Stimulated activated CD8-positive, alpha-beta memory T cell treated with anti-CD3 and anti-CD28 coated beads, Interleukin-7, amount 100 ng/mL, for 1 hour (primary cell): ENCODE measurements at regions not wholly inside any gene's neighbourhood (a gene's known extent, or its start where the extent isn't known, plus 50 kb on each side); places are given as distances from the start of the nearest gene placed in this dataset.

Experiments used
- DNase-seq, 2 donors: peaks; one replicate each; pipeline ENCODE4 v3.0.0-alpha.2; 2020; ENCODE audit warnings: low read depth in 2 of 2

DNA sequence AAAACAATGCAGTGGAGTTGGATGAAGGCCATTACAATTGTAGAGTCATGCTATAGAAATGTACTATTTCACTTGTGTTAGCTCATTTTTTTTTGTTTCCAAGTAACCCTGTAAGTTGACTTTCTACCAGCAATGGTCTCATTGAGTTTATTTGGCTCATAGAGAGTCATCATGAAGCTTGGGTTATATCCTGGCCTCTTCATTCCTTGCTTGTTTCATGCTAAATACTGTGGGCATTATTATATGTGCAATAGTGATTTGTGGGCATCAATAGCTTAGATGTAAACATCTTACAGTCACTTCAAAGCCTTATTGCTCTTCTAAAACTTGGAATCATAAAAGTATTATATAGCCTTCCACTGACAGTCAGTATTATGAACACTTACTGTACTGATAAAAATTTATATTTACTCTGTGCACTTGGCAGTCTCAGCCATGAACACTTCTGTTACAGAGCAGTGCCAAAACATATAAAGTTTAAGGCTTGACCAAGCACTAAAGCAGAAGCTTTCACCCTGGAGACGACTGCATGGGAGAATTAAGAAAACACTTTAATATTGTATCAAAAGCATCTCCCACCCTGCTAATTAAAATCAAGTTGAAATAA is 751.2 kb downstream of the SATB2 start:
- DNase-seq = no peak

DNA sequence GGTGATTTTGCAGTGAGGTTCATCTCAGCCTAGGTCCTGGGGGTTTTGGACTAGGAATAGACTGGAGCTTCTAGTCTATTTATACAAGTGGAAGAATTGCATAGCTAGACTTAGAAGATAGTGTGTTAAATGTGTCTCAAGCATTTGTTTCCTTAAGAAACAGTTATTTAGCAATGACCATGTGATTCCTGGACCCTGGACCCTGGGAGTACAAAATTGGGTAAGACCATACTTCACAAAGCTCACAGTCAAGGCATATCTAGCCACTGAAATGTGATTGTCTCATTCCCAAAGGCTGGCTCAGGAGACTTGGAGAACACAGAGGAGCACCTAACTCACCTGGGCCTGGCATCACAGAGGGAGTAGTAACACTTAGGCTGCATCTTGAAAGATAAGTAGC is 754.5 kb downstream of the SATB2 start:
- DNase-seq = no peak

DNA sequence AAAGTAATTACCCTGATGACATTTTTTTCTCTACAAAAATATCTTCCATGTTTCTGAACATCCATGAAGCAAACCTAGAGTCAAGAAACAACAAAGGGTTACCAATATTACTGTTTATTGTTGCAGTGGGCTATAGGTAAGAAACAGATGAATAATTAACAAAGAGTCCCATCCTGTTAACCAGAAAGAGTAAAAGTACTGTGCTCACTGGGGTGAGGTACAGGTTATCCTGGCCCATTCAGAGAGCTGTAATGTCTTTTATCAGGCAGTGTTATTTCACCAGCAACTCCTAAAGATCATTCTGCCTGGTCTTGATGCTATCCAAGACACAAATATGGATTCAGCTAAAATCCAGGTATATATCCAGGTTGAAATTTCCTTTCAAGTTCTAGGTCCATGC is 754.9 kb downstream of the SATB2 start:
- no peak for DNase-seq

DNA sequence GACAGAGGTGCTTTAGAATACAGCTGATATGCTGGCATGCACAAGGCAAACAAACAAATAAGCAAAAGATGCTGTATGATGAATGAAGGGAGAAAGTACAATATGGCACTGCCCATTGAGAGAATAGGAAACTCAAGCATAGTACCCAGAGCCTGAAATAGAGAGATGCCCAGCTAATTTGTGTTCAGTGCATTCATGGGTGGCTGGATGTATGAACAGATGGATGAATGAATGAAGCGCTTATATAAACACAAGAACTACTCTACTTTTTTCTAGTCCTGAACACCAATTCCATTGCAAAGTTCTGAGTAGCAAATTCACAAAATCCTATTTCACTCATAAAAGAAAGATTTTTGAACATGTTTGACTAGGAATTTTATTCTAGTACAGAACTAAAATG is 756.3 kb downstream of the SATB2 start:
- DNase-seq = no peak

DNA sequence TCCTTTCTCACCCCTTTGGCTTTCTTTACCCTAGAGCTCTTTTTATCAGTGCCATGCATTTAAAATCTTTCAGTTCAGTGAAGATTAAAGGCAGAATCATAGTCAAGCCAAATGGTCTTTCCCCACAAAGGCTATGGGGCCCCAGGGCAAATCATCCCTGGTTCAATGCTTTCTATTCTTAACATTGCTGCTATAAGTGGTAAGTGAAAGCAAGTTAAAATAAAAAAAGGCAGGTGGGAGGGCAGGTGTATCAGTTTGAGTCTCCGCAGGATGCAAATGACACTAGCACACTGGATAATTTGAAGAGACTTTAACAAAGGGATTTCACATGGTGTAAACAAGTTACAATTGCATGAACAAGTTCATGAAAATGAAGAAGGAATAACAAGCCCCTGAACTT is 757.4 kb downstream of the SATB2 start:
- no peak for DNase-seq

DNA sequence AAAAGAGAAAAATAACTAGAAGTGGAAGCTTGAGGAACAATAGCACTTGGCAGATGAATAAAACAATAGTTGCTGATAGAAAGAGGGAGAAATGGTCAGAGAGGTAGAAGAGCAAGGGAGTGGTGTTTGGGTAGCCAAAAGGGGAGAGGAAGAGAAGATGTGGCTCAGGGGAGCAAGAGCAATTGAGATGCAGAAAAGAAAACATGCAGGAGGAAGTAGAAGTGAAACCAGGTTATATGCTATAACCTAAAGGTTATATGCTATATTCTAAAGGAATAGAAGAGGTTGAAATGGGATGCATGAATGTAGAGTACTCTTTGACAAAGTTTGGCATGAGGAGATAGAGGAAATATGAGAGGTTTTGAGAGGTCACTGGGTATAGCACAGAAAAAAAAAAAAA is 759.5 kb downstream of the SATB2 start:
- DNase-seq = no peak

DNA sequence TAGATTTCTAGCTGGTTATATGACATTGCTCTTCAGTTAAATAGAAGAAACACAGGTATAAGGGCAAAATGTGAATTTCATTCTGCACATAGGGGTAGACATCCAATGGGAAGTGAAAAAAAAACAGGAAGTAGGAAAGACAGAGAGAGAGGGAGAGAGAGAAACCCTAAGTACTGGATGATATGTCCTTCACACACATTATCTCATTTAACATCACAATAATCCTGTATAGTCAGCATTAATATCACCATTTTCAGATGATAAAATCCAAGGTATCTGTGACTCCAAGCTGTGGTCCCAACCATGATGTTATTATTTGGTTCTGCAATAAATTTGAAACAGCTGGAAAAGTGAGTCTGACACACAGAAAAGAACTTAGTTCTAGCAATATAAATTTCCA is 759.9 kb downstream of the SATB2 start:
- no peak for DNase-seq

DNA sequence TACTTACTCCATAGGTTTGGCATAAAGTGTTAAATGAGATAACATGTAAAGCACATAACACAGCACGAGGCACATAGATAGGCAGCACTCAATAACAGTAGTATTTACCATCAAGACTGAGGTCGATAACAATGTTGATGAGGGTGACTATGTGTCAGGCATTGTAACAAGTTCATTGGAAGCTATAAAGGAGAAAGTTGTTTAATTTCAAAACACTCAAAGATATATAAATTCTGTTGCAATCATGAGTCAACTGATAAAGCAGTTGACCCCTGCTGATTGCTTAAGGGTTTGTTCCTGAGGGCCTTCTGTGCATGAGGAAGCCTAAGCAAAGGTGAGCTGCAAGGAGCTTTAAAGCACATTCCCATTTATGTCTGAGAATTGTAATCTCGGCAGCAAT is 760.5 kb downstream of the SATB2 start:
- no peak for DNase-seq

DNA sequence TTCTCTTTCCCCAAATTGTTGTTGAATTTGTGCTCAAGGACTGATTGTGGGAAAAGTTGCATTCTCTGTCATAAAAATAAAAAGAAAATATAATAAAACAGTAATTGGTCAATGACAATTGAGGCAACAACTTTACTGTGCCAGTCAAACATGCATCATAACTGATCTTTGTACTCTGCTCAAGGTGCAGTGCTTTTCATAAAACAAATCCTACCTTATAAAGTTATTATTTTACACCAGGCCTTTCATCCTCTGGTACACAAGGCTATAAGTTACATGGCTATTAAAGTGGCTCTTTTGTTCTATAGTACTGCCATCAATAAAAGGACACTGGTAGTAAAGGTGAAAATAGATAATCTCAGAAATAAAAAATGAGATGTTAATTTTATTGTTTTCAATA is 761.9 kb downstream of the SATB2 start:
- no peak for DNase-seq

DNA sequence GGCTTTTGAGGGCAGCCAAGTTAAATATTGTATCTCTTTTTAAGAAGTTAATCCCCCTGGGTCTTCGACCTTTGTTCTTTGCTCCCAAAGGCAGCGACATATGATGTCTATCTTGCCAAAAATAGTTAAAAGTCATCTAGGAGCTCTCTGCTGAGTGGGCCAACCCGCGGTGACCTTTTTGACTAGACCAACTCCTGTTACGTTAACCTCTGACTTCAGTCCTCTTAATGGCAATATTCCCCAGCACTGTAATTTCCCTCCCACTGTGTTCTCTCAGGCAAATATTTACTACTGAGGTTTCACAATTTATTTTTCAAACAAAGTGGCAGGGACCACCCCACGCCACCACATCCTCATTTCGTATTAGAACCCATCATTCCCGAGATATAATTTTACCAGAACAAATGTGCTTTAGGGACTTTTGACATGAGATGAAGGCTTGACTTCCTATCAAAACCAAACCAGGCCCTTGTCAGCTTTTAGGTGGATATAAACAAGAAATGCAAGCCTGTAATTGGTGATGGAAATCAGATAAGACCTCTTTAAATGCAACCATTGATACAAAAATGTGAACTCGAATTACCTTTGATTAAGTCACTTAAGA is 764.7 kb downstream of the SATB2 start:
- no peak for DNase-seq

DNA sequence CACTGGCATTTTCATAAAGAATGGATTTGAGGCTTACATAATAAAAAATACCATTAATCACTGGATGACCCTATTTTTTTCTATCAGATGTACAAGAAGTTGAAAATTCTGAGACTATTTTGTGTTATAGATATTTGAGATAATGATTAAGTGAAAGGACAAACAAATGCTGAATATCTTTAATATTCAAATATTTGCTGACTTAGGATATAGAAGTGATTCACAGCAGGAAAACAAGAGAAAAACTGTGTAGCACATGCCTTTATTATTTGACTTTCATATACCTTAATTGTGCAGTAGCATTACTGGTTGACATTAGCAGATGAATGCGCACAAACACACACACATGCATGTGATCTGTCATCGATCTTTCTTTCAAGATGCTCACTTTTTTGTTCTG is 766.5 kb downstream of the SATB2 start:
- no peak for DNase-seq

DNA sequence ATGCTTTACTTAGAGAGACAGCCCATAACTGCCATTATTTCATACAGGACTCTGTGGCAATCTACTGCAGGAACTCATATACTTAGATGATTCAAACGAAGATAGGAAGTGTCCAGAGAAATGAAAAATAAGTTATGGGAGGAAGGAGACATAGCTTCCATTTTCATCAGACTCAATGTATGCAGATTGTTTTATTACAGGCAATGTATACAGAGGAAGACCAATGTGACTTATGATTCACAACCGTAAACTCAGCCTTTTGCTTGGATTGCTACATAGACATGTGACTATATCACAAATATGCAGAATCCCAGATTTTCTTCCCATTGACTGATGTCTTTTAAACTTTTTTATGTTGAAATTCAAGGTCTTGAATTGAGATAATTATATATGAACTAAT is 793.4 kb downstream of the SATB2 start:
- no peak for DNase-seq

DNA sequence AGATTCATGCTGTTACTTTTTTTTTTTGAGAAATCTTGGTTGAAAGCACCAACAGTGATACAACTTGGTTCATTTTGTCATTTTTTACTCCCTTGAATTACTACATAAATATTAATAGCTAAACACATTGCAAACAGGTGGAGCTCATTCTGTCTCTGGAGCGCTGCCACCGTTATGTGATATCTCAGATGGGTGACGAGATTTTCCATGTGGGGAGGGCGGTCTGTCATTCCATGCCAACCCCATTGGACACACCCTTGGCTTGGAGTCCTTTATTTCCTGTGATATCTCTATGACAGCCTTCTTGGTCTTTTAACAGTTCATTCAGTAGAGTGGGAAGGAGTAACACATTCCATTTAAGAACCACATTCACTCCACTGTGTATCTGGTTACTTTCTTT is 794.8 kb downstream of the SATB2 start:
- no peak for DNase-seq

DNA sequence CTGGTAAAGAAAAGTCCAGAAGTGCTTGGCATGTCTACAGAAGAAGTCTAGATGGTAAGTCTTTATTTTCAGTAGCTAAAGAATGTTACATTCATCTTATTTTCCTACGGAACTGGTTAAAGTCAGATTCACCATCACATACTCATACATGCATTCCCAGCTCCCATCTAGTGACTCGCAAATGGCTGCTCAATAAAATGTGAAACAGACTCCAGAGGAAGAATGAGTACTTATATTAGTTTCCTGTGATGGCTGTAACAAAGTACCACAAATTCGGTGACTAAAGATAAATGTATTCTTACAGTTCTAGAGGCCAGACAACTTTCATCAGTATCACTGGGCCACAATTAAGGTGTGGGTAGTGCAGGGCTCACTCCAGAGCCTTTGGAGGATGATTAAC is 797.2 kb downstream of the SATB2 start:
- no peak for DNase-seq

DNA sequence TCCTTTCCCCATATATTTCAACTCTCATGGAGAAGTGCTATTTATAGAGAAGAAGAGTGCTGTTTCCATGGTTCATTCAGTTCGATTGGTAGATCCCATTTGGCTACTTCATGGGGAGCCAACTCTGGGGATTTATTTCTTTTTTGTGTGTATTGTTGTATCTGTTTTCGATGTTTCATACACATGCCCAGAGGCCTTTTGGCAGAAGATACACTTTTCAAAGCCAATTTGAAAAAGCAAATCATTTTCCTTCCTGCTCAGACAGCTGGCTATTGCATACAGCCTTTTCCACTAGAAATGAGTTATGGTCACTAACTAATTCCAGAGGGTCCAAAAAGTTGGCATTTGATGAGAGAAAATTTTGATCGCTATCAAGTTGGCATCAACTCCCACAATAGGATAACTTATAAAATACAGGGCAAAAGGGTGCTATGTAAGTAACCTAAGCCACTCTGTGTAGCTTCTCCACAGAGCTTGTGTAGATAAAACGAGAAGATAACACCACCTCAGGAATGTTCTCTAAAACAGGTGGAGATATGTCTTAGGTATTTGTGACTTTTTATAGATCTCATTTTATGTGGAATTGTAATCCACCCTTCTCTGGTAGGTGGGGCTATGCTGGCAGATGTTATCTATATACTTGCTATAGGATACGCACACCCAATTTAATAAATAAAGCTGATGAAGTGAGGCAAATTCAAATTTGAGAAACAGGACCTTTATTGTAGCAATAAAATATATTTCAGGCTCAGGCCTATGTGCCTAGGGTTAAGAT is 798.5 kb downstream of the SATB2 start:
- no peak for DNase-seq

DNA sequence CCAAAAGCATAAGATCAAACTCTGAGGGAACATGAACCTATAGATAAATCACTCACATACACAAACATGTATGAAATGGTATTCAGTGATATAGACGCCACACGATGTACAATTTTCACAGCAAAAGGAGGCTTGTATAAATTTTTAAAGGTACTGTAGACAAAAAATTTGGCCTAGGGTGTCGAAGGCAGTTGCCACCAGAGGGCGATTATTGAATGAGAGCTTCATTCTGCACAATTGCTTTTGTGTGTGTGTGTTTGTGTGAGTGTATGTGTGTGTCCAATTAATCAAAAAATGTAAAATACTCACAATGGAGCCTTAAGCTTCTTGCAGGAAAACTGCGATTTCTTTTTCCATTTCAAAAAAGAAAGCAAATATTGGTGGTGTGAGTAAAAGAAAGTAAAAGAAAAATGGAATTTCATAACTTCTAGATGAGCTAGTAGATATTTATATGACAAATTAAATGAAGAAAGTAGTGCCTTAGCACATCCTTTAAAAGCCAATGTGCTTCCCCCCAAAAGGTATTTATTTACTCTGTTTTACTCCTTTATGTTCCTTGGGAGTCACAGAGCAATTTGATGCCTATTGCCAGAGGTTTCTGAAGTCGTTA is 800.1 kb downstream of the SATB2 start:
- DNase-seq = no peak

DNA sequence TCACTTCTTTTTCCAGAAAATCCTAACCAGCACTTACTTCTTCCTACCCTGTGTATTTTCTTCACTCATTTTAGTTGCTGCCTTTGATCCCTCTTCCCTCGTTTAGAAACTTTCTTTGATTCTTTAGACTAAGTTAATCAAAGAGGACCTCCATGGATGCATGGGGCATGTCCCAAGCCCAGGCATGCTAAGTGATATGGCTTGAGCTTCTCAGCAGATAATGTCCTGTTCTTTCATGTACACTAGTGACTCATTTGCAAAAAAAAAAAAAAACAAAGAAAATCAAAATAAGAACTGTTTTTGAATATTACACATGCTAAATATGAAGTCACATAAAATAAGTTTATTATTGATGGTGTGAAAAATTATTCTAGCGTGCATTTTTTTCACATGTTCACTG is 800.9 kb downstream of the SATB2 start:
- no peak for DNase-seq

DNA sequence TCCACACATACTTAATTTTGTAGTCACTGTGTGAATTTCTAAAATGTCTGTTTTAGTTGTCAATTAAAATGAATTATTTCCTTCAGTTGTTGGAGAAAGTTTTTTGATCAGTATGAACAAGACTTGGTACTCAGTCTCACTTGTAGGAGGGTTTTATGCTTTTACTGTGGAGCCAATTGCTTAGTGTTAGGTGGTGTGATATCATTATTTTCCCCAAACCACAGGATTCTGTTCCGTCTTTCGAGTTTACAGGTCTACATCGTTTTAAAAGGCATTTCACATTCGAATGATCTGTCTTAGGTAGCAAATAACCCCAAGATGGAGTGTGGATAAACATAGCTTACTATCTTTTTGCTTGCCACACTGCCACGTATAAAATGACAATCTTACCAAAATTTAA is 803.1 kb downstream of the SATB2 start:
- DNase-seq = no peak

DNA sequence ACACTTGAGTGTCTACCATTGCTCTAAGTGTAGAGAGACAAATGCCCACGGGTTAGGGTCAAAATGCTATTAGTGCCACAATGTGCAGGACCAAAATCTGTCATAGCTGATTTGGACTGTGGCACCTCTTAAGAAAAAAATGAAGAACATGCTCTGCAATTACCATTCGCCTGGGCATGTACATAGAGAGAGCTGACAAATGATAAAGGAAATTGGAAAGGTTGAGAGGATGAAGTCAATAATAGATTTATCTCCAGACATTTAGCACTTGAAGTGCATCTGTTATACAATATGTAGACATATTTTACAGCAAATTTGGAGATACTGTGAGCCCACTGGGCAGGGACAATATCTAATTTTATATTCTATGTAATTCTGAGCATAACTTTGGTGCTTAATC is 804.4 kb downstream of the SATB2 start:
- DNase-seq = no peak

DNA sequence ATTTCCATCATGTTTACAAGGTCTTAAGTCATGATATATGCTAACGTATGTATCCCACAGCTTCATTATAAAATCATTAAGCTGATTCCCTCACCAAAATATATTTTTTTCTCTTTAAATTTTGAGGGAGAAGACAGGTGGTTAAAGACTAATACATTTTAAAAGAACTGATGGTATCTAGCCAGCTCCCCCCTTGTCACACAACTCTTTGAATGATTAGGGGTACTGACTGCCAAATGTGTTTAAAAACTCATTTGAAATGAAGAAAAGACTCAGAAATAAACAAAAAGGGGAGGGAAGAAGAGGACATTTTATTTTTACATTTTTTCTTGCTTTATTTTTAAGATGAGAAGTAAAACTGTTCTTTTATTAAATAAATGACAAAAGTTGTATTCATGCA is 805.3 kb downstream of the SATB2 start:
- DNase-seq = no peak

DNA sequence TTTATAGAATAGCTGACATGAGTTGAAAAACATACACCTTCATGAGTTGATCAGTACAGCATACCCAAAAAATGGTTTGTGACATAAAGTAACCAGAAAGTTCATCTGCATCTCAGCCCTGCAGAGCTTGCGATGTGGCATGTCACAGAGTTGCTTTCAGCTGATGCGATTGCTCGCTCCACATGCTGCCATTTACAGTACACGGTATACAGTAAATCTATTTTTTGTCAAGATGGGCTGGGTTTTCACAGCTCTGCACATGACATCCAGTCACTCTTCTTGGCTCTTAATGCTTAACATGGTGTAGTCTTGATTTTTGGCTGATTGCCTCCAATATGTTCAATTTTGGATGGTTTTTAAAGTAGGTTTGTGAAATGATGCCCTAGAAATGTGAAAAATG is 811.9 kb downstream of the SATB2 start:
- DNase-seq = no peak

DNA sequence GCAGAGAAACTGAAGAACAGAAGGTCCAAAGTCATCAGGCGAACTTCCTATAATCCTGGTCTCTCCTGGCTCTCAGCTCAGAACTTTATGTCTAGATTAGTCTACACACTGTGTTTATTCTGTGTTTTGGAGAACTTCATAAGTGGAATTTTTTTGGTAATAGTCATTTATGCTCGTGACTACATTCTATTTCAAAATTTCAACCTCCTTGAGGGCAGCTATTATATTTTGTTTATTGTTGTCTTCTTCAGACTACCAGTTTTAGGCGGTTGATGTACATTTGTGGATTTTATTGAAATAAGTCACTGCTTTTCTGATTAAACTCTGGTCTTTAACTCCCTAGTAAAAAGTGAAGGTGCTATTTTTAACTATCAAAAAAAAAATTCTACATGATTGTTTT is 816.6 kb downstream of the SATB2 start:
- no peak for DNase-seq

DNA sequence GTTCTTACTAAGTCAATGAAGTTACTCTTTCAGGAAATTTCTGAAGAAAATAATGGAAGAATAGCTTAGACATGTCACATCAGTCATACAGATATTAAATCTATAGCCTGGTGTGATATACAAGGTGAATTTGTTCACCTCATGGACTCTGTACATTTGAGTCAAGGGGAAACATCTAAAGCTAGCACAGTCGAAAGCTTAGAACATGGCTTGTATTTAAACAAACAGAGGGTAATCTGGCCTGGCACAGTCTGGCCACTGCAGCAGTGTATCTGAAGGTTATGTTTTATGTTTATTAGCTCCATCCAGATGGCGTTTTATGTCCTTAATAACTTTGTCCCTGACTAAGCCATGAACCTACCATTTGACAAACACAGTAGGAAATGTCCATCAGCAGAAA is 817.3 kb downstream of the SATB2 start:
- no peak for DNase-seq
